Stimulated activated CD4-positive, alpha-beta T cell treated with anti-CD3 and anti-CD28 coated beads, Interleukin-15, amount 100 ng/mL, for 48 hours (primary cell): ENCODE measurements at regions not wholly inside any gene's neighbourhood (a gene's known extent, or its start where the extent isn't known, plus 50 kb on each side); places are given as distances from the start of the nearest gene placed in this dataset.

ENCODE experiments used
- DNase-seq, 2 donors: peaks; one replicate each; pipeline ENCODE4 v3.0.0-alpha.2; 2020; ENCODE audit warnings: low read depth in 2 of 2

- no peak for DNase-seq
Measured at GRCh38 chr1:239218301-239218700, 168.1 kb upstream of the CHRM3 start.

DNA sequence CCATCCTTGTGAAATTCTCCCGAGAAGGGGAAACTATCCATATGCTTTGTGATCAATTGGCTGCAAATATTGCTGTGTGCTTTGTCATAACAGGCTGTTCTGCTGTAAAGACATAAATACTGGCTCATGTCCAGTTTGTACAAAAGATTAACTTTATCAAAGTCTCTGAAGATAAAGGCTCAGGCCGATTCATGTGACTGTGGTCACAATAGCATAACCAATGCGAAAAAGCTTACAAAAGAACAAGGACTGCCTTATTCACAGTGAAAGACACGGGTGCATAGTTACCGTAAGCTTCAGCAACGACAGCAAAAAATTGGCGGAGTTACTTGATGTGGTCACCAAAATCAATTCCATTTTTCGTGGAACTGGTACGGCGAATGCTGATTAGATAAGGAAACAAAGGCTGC is 173.6 kb upstream of the CHRM3 start:
- no peak for DNase-seq

DNA sequence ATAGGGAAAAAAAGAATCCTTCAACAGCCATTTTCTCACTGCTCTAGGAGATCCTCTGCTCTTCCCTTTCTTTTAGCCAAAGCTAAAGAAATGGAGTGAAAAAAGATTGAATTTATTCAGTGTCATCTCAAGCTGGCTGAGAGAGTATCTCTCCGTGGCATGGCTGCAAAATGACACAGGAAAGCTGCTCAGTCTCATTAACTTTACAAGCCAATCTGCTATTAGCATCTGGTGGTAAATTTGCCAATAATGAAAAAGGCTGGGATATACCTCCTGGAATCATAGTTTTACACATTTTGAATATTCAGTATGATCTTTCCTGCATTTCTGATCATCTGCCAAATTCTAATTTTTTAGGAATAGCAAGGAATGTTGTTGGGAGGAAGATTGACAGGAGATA is 176.8 kb upstream of the CHRM3 start:
- no peak for DNase-seq

GRCh38 chr1:239204401-239204800 is 182.0 kb upstream of the CHRM3 start:
- no peak for DNase-seq

- no peak for DNase-seq
Measured at GRCh38 chr1:239197871-239198270, 188.5 kb upstream of the CHRM3 start.

GRCh38 chr1:239189998-239190512 is 196.3 kb upstream of the CHRM3 start:
- no peak for DNase-seq

DNA sequence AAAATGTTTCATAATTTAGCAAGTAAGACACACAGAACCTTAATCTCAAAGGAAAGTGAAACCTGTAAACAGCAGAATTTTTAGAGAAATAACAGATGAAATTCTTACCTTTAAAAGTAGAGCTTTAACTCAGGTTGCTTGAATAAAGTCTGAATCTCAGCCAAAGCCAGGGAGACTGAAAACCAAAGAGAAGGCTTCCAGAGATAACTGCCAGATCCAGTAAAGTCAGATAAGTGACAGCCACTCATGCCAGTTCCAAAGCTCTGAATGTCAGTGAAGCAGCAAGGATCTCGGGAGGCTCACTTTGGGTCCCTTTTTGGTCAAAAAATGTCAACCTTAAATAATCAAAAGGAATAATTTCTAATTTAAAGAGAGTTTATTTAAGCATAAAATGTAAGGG is 199.9 kb upstream of the CHRM3 start:
- no peak for DNase-seq

- DNase-seq: no peak
Measured at GRCh38 chr1:239185245-239185619, 201.1 kb upstream of the CHRM3 start.

DNA sequence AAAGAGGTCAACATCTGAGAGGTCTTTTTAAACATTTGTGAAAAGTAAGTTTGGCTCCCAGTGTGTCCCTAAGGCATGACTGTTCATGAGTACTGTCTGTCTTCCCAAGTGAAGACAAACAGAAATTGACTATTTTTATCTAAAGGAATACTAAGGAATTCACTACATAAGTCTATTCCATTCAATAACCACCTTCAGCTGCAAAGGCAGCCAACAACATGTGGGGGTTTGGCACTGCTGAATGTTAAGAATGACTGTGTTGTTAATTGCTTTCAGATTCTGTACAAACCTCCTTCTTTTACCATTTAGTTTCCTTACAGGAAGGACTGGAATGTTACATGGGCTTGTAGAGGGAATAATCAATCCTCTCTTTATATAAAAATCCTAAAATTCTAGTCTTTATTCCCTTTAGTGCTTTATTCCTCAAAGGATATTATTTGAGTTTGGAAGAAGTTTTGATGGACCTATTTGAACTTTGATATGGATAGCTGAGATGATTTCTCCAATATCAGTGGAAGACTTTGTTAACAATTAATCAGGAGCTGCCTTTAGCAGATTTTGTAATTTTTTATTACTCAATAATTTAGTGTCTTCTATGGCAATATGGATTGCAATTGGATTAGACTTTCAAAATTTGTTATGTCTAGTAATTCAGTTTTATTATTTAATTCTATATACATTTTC is 201.7 kb upstream of the CHRM3 start:
- no peak for DNase-seq

DNA sequence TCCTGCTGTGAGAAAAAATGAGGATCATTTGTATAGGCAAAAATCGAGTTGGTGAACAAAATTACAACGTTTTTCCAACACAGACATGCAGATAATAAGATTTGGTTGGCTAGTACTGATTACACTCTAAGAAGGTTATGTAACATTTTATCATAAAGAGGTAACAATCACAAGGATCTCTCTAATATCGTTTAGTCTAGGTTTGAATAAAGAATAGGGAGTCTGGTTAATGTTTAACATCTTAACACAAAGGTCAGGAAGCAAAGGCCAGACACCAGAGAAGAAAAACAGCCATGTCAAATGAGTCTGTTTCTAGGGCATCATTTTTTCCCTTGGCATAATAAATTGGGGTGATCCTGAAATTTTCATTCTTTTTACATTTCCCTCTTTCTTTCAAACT is 207.4 kb upstream of the CHRM3 start:
- DNase-seq: no peak

DNA sequence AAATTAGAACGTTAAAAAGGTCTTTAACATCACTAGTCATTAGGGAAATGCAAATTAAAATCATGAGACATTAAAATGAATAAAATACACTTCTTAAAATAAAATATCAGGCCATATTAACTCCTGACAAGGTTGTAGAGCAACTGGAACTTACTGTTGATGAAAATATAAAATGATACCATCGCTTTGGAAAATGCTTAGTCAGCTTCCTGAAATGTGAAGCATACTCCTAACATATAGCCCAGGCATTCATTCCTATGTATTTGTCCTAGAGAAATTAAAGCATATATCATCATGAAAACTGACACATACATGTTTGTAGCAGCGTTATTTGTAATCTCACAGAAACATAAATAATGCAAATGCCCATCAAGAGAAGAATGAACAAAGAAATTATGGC is 211.5 kb upstream of the CHRM3 start:
- DNase-seq: no peak

DNA sequence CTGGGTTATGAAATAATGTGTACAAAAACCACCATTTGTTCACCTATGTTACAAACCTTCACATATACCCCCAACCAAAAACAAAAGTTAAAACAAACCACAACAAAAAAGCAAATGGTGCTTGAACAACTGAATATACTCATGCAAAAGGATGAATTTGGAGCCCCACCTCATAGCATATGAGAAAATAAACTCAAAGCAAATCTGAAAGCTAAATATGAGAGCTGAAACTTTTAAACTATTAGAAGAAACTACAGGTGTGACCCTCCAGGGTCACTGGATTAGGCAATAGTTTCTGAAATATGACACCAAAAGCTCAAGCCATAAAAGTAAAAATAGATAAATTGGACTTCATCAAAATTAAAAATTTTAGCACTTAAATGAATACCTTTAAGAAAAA is 215.5 kb upstream of the CHRM3 start:
- DNase-seq: no peak

- no peak for DNase-seq
Measured at GRCh38 chr1:239169276-239169675, 217.1 kb upstream of the CHRM3 start.

DNA sequence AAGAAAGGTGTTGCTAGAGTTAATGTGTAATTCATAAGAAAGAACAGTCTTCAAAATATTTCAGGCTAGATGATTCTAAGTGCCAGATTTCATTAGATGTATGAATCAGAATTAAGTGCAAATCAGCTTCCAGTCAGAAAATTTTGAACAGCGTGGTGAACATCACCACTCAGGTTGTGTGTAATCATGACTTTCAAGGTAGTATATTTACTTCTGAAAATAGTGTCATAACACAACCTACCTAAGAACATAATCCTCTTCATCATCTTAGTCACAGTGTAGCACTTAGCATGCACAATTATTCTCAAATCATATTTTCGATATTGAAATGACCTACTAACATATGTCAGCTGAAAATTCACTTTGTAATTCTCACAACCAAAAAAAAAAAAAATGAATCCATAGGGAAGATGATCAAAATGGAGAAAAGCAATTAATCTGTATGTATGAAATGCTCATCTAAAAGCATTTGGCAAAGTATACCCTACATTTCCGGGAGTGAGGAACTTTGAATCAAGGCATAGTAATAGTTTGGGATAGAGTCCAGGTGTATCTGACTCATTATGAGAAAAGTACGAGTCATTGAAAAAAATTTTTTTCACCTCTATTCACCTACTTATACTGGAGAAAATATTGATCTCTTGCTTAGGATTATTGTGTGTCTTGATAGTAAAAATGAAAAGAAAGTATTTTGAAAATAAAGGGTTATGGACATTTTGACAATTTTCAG is 221.8 kb upstream of the CHRM3 start:
- no peak for DNase-seq

DNA sequence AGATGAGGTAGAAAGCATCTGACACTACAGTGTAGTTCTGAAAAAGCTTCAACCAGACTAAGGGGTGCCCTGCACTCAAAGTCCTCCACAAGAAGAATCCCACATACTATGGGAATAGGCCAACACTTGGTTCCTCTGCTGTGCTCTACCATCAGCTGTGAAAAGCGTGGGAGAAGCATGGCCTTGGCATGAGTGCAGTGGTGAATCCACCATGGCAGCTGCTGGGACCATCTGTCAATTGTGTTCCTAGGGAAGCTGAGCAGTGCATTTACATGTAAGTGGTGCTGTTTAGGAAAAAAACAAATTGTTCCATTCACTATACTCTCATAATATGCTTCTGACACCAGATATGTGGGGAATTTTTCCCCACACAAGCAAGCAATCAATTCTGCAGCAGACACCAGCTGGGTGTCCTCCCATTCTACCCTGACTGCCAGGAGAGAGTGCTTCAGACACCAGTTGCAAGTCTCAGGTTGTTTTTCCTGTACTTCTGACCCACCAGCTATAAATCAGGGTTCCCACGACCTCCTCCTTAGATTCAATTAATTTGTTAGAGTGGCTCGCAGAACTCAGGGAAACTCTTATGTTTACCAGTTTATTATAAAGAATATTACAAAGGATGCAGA is 230.8 kb upstream of the CHRM3 start:
- no peak for DNase-seq

DNA sequence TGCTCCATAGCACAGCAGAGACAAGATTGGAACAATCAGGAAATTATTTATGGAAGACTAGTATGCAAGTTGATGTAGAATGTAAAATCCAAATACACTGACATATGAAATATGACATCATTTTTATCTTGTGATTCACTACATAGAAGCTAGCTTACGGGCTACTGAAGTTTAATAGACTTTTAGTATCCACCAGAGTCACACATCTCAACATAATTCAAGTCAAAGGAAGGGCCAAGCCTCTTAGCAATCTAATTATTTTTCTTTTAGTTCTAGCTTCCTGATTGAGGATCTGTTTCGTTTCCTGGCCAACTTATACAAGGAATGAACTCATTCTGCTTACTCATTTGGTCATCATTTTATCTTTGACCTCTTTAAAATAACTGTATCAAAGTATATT is 234.4 kb upstream of the CHRM3 start:
- DNase-seq: no peak

GRCh38 chr1:239140968-239141367 is 245.4 kb upstream of the CHRM3 start:
- DNase-seq: no peak

DNA sequence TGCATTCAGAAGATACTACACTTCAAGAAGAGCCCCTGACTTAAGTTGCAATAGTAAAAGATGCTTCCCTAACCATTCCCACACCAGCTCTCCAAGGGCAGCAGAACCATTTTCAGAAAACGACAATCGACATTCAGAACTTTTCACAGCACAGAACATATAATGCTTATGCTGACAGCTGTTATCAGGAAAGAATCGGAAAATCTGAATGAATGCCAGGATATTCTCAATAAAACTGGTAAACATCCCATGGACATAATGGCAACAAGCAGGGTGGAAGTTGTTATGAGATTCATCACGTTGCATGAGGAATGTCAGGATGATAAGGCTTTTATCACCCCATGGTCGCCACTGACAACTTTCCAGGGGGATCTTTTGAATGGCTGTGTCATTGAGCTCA is 246.6 kb upstream of the CHRM3 start:
- DNase-seq: no peak

- no peak for DNase-seq
Measured at GRCh38 chr1:239128541-239128940, 257.8 kb upstream of the CHRM3 start.

DNA sequence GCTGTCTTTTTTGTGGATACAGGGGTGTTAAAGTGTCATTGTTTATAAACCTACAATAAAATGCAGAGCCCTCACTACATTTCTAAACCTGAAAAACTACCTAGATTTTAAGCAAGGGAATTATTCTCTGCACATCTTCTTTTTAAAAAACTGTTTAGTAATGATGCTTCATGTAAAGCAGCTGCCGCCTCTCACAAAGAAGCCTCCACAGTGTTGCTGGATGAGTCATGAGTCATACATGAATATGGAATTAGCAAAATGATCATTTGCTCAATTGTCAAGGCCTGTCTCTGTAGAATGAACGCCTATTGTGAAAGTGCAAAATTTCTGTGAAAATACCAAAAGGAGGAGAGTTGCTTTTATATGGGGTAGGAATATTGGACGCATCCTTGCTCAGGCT is 259.5 kb upstream of the CHRM3 start:
- DNase-seq: no peak

- DNase-seq: no peak
Measured at GRCh38 chr1:239125893-239126292, 260.5 kb upstream of the CHRM3 start.

GRCh38 chr1:239125027-239125426 is 261.3 kb upstream of the CHRM3 start:
- DNase-seq: no peak

GRCh38 chr1:239123260-239123659 is 263.1 kb upstream of the CHRM3 start:
- DNase-seq: no peak
